22Rv1 (cell line): ENCODE measurements at regions not wholly inside any gene's neighbourhood (a gene's known extent, or its start where the extent isn't known, plus 50 kb on each side); places are given as distances from the start of the nearest gene placed in this dataset.

Experiments used
- ZFX ChIP-seq: fragments of 450-650 bp; IDR thresholded peaks from 2 replicates; pipeline ENCODE4 v1.6.1; 2017; ENCODE audit warnings: antibody characterized with exemption, borderline replicate concordance
- TF ChIP-seq, protein P1 (sequence below): fragments of 450-650 bp; IDR thresholded peaks from 2 replicates; pipeline ENCODE4 v1.5.1; 2017; ENCODE audit warnings: mild to moderate bottlenecking

DNA sequence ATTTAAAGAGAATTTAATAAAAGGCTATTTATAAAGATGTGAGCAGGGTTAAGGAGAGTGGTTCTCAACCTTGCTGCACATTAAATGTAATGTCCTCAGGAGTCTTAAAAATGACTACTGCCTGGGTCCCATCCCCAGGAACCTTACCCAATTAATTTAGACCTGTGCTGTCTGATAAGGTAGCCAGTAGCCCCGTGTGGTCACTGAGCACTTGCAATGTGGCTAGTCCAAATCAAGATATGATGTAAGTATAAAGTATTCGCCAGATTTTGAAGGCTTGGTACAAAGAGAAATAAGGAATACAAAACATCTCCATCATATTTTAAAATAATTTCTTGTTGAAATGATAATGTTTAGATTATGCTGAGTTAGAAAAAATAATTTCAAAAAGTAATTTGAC, 343.3 kb upstream of the PPP2R3A start:
- TF ChIP-seq, protein P1, sequence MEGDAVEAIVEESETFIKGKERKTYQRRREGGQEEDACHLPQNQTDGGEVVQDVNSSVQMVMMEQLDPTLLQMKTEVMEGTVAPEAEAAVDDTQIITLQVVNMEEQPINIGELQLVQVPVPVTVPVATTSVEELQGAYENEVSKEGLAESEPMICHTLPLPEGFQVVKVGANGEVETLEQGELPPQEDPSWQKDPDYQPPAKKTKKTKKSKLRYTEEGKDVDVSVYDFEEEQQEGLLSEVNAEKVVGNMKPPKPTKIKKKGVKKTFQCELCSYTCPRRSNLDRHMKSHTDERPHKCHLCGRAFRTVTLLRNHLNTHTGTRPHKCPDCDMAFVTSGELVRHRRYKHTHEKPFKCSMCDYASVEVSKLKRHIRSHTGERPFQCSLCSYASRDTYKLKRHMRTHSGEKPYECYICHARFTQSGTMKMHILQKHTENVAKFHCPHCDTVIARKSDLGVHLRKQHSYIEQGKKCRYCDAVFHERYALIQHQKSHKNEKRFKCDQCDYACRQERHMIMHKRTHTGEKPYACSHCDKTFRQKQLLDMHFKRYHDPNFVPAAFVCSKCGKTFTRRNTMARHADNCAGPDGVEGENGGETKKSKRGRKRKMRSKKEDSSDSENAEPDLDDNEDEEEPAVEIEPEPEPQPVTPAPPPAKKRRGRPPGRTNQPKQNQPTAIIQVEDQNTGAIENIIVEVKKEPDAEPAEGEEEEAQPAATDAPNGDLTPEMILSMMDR = no peak
- no peak for TF ChIP-seq ZFX
